Esophagus muscularis mucosa (tissue), 4 donors: ENCODE measurements at regions not wholly inside any gene's neighbourhood (a gene's known extent, or its start where the extent isn't known, plus 50 kb on each side); places are given as distances from the start of the nearest gene placed in this dataset.
"Not testable (repeated sequence)": the region's sequence is repeated elsewhere in the genome, so short reads cannot be mapped to it uniquely, and the experiment has no call there.

ENCODE experiments used
- CTCF ChIP-seq, 3 experiments: fragments of 200-600 bp in 2 of 3; fragments of 450-650 bp in 1 of 3; sonication (generic) in 2 of 3; IDR thresholded peaks; one replicate each; pipeline ENCODE4 v1.5.1; 2017 to 2019; ENCODE audit warnings: antibody characterized with exemption in 3 of 3, mild to moderate bottlenecking in 2 of 3, moderate library complexity in 1 of 3
- EP300 ChIP-seq: sonication (generic); formaldehyde crosslinking; IDR thresholded peaks from one replicate; pipeline ENCODE4 v1.6.1; 2017; ENCODE audit warnings: antibody characterized with exemption
- POLR2A ChIP-seq: fragments of 450-650 bp; IDR thresholded peaks from one replicate; pipeline ENCODE4 v1.6.1; 2017; ENCODE audit warnings: antibody characterized with exemption, moderate library complexity, mild to moderate bottlenecking, low read depth
- POLR2AphosphoS5 ChIP-seq, 2 donors: sonication (generic); formaldehyde crosslinking; IDR thresholded peaks; one replicate each; pipeline ENCODE4 v1.6.1; 2017; ENCODE audit warnings: antibody characterized with exemption in 2 of 2

DNA sequence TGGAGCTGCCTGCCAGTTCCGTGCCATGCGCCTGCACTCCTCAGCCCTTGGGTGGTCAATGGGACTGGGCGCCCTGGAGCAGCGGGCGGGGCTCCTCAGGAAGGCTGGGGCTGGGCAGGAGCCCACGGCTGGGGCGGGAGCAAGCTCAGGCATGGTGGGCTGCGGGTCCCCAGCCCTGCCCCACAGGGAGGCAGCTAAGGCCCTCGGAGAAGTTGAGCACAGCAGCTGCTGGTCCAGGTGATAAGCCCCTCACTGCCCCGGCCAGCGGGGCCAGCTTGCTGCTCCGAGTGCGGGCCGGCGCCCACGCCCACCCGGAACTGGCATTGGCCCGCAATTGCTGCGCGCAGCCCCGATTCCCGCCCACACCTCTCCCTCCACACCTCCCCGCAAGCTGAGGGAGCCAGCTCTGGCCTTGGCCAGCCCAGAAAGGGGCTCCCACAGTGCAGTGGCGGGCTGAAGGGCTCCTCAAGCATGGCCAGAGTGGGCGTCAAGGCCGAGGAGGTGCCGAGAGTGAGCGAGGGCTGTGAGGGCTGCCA is 280.3 kb upstream of the SGCG start:
- not testable (repeated sequence) for TF ChIP-seq POLR2A; EP300; CTCF (IDR thresholded peaks at IDR 0.05); POLR2AphosphoS5 (IDR thresholded peaks at IDR 0.05)
